Progenitor cell of endocrine pancreas (in vitro differentiated cells): ENCODE measurements at regions not wholly inside any gene's neighbourhood (a gene's known extent, or its start where the extent isn't known, plus 50 kb on each side); places are given as distances from the start of the nearest gene placed in this dataset.
"Not testable (repeated sequence)": the region's sequence is repeated elsewhere in the genome, so short reads cannot be mapped to it uniquely, and the experiment has no call there.

Source experiments
- DNase-seq: peaks from one replicate; pipeline ENCODE4 v3.0.0; 2021; ENCODE audit warnings: low spot score; ENCODE audit not compliant: unreplicated experiment
- H3K27ac Mint-ChIP-seq: 2 replicates; pipeline ENCODE4 v1.8.0; 2021; ENCODE audit warnings: mild to moderate bottlenecking, moderate library complexity, mixed read lengths
- H3K27me3 Mint-ChIP-seq: 2 replicates; pipeline ENCODE4 v1.8.0; 2021; ENCODE audit warnings: mixed read lengths
- H3K36me3 Mint-ChIP-seq: 2 replicates; pipeline ENCODE4 v1.8.0; 2022; ENCODE audit warnings: mixed read lengths; ENCODE audit not compliant: insufficient read depth
- H3K4me1 Mint-ChIP-seq: 2 replicates; pipeline ENCODE4 v1.8.0; 2021; ENCODE audit warnings: low read depth, mixed read lengths
- H3K4me3 Mint-ChIP-seq: 2 replicates; pipeline ENCODE4 v1.8.0; 2021; ENCODE audit warnings: low read depth, mild to moderate bottlenecking, moderate library complexity, mixed read lengths
- H3K9me3 Mint-ChIP-seq: 2 replicates; pipeline ENCODE4 v1.8.0; 2021; ENCODE audit warnings: low read depth, mixed read lengths
- TF ChIP-seq, protein P1 (sequence below): fragments of 200-600 bp; sonication (generic); IDR thresholded peaks from one replicate; pipeline ENCODE4 v1.5.0; 2021; ENCODE audit warnings: antibody characterized with exemption, mild to moderate bottlenecking; ENCODE audit not compliant: unreplicated experiment

DNA sequence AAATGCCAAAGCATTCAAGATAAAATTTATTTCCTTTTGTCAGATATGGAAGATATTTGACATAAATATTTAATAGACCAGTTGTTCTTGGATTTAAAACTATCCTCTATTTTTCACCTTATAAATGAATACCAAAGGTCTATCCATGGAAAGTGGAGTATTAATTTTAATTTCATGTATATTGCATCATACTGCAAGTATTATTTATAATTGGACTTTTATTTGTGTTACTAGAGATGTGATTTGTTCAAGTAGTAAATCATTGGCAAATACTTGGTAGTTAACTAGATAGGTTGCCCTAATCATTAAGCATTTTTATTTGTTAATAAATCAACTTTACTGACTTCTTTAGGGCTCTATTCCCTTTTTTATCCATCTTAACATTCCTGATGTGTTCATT lies 98.1 kb downstream of the CDC14C start:
- TF ChIP-seq, protein P1, sequence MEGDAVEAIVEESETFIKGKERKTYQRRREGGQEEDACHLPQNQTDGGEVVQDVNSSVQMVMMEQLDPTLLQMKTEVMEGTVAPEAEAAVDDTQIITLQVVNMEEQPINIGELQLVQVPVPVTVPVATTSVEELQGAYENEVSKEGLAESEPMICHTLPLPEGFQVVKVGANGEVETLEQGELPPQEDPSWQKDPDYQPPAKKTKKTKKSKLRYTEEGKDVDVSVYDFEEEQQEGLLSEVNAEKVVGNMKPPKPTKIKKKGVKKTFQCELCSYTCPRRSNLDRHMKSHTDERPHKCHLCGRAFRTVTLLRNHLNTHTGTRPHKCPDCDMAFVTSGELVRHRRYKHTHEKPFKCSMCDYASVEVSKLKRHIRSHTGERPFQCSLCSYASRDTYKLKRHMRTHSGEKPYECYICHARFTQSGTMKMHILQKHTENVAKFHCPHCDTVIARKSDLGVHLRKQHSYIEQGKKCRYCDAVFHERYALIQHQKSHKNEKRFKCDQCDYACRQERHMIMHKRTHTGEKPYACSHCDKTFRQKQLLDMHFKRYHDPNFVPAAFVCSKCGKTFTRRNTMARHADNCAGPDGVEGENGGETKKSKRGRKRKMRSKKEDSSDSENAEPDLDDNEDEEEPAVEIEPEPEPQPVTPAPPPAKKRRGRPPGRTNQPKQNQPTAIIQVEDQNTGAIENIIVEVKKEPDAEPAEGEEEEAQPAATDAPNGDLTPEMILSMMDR = no peak
- DNase-seq = no peak
- Mint-ChIP-seq H3K9me3 (no peaks in the 10 kb centered on the region), H3K4me1 (peaks cover 13% of the 10 kb centered on the region), H3K36me3 (no peaks in the 10 kb centered on the region), H3K27me3 (no peaks in the 10 kb centered on the region), H3K27ac (no peak overlapping the region), H3K4me3 (no peak overlapping the region)

DNA sequence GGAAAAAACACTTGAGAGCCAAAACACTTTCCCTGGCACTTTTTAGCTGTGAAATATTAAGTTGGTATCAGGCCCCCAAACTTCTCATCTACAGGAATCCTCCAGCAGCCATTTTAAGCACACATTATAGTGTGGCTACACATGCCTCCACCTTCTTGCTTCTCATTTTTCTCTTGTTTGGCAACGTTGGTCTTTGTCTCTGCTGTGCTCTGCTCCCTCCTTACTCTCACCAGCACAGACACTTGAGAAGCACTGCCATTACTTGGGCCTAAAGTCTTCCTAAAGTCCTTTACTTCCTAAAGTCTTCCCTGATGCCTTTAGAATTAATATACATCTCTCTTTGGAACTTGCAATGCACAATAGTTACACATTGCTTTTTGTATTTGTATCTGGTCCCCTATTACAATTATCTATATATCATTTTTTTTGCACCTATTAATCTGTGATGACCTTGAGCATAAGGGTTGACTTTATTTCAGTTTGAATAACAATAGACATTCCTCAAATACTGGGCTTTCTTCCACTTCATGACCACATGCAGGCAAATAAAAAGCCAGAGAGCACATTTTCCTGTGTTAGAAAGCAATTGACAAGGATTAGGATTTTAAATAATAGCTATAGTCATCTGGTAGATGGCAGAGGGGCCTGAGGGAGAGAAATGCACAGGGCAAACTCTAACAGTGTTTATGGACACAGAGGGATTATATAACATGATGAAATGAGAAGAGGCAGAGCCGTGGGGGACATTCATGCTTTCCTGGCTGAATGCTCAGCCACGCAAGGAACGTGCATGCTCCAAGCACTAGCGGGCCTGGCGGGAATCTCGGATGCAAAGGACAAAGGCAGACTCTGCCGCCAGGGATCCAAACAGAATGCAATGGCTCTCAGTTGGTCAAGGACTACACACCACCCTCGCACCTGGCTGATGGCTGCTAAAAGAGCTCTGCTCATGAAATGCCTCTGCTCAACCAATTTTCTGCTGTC lies 99.3 kb downstream of the CDC14C start:
- H3K36me3 Mint-ChIP-seq = no peaks in the 10 kb centered on the region
- H3K27me3 Mint-ChIP-seq = no peaks in the 10 kb centered on the region
- no peaks in the 10 kb centered on the region for H3K9me3 Mint-ChIP-seq
- peaks cover 13% of the 10 kb centered on the region for H3K4me1 Mint-ChIP-seq
- no peak overlapping the region for H3K27ac Mint-ChIP-seq
- H3K4me3 Mint-ChIP-seq = no peak overlapping the region
- DNase-seq = no peak
- TF ChIP-seq, protein P1 = no peak

DNA sequence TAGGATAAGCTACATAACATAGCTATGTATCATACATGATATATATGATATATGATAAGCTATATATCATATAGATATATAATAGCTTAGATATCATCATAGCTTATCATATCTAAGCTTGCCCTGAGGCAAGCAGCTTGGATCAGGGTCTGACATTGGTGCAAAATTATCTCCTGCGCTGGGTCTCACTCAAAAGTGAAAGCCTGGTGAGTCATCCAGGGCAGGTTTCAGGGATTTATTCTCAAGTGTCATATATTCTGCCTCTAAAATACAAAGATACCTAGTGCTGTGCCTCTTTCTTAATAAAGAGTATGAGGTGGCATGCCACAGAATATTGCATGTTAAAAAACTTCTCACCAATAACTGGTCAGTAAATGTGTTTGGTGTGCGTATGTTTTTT lies 105.9 kb downstream of the CDC14C start:
- Mint-ChIP-seq H3K4me1 (no peaks in the 10 kb centered on the region), H3K9me3 (no peaks in the 10 kb centered on the region), H3K27me3 (no peaks in the 10 kb centered on the region), H3K27ac (no peak overlapping the region), H3K4me3 (no peak overlapping the region), H3K36me3 (no peaks in the 10 kb centered on the region)
- TF ChIP-seq, protein P1 = no peak
- no peak for DNase-seq

DNA sequence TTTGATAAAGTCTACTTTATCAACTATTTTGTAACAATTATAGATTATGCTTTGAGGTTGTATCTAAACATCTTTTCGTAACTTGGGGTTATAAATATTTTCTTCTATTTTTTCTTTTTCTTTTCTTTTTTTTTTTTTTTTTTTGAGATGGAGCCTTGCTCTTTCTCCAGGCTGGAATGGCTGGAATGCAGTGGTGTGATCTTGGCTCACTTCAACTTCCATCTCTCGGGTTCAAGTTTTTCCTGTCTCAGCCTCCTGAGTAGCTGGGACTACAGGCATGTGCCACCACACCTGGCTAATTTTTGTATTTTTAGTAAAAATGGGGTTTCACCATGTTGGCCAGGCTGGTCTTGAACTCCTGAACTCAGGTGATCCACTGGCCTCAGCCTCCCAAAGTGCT lies 108.8 kb downstream of the CDC14C start:
- H3K36me3 Mint-ChIP-seq, DNase-seq, H3K4me3 Mint-ChIP-seq, H3K27me3 Mint-ChIP-seq, H3K27ac Mint-ChIP-seq, H3K9me3 Mint-ChIP-seq, H3K4me1 Mint-ChIP-seq: not testable (repeated sequence)

DNA sequence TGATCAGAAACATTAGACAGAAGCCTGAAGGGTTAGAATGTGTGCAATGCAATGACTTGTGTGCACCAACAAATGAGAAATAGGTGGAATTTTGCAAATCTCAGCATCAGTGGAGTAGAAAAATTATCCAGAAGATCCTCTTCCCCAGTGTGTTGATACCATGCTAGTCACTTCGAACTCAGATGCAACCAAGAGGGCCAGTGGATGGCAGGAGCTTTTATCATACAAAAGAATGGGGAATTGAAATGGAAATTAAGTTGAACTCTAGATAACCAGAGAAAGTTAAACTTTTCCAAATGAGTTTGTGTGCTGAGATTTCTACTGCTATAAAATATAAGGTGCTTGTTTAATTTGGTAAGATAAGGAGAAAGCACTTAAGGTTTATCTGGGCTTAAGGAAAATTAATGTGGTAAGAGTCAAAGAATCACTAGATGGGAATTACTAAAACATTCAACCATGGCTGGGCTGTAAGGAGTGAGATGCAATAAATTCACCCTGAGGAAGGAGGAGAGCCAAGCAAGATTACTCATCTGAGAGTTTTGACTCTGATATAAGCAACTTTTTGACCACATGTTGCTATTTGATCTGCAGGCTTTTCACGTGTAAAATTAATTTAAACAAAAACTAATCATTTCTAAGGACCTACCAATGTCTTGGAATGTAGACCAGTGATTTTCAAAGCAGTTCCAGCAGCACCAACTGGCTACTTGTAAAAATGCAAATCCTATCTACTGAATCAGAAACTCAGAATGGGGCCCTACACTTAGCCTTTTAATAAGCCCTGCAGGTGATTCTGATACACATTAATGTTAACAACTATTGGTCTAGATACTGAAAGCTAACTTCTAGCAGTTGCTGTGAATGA lies 113.2 kb downstream of the CDC14C start:
- TF ChIP-seq, protein P1 = no peak
- DNase-seq = no peak
- Mint-ChIP-seq H3K27me3 (no peaks in the 10 kb centered on the region), H3K9me3 (no peaks in the 10 kb centered on the region), H3K4me3 (no peak overlapping the region), H3K36me3 (no peaks in the 10 kb centered on the region), H3K27ac (no peak overlapping the region), H3K4me1 (peaks cover 6% of the 10 kb centered on the region)
